Esophagus (tissue), 2 donors: ENCODE measurements at regions not wholly inside any gene's neighbourhood (a gene's known extent, or its start where the extent isn't known, plus 50 kb on each side); places are given as distances from the start of the nearest gene placed in this dataset.

Source experiments
- H3K27ac ChIP-seq, 2 donors: one replicate each; pipeline ENCODE4 v1.5.1; 2013; ENCODE audit warnings: low read depth in 2 of 2, mild to moderate bottlenecking in 2 of 2, inconsistent platforms in 1 of 2, low read length in 1 of 2, moderate library complexity in 1 of 2
- H3K27me3 ChIP-seq, 2 donors: one replicate each; pipeline ENCODE4 v1.6.1; 2013; ENCODE audit warnings: low read length in 2 of 2, control low read depth in 1 of 2, mild to moderate bottlenecking in 1 of 2; ENCODE audit not compliant: insufficient read depth in 2 of 2, control insufficient read depth in 1 of 2
- H3K36me3 ChIP-seq, 2 donors: one replicate each; pipeline ENCODE4 v1.6.1; 2013; ENCODE audit warnings: low read length in 1 of 2; ENCODE audit not compliant: control insufficient read depth in 2 of 2, insufficient read depth in 2 of 2
- H3K4me1 ChIP-seq, 2 donors: one replicate each; pipeline ENCODE4 v1.6.1; 2013; ENCODE audit warnings: low read length in 1 of 2; ENCODE audit not compliant: control insufficient read depth in 2 of 2, insufficient read depth in 2 of 2
- H3K4me3 ChIP-seq, 2 donors: one replicate each; pipeline ENCODE4 v1.5.1; 2013; ENCODE audit warnings: low read length in 2 of 2, mild to moderate bottlenecking in 2 of 2, low read depth in 1 of 2, moderate library complexity in 1 of 2
- H3K9me3 ChIP-seq, 2 donors: one replicate each; pipeline ENCODE4 v1.6.1; 2013; ENCODE audit warnings: mild to moderate bottlenecking in 2 of 2, low read depth in 1 of 2, low read length in 1 of 2, moderate library complexity in 1 of 2; ENCODE audit not compliant: control insufficient read depth in 2 of 2, insufficient read depth in 1 of 2
- WGBS, 2 donors: extraction: QIAGEN DNeasy Blood & Tissue Kit; methylation state at CpG; one replicate each; pipeline ENCODE4 v1.1.7; 2013; 5-methylcytosine and 5-hydroxymethylcytosine counted together
- donor health status: healthy with polysubstance abuse.
- donor health status: Bipolar disorder and iron deficiency.

GRCh38 chr16:66002601-66003000 is 363.9 kb upstream of the CDH5 start:
- 73 to 82% methylated on average over 7 of the region's 7 CpGs for WGBS, 2 donors
- Histone ChIP-seq H3K27ac (no peak overlapping the region), H3K9me3 (no peaks in the 10 kb centered on the region), H3K27me3 (no peaks in the 10 kb centered on the region), H3K36me3 (no peaks in the 10 kb centered on the region), H3K4me1 (no peaks in the 10 kb centered on the region), H3K4me3 (no peak overlapping the region)

GRCh38 chr16:66001432-66001831 is 365.1 kb upstream of the CDH5 start:
- Histone ChIP-seq H3K27ac (no peak overlapping the region), H3K4me1 (no peaks in the 10 kb centered on the region), H3K27me3 (no peaks in the 10 kb centered on the region), H3K9me3 (no peaks in the 10 kb centered on the region), H3K36me3 (no peaks in the 10 kb centered on the region), H3K4me3 (no peak overlapping the region)
- 48 to 67% methylated on average over 4 of the region's 4 CpGs for WGBS, 2 donors

- Histone ChIP-seq H3K27ac (no peak overlapping the region), H3K36me3 (no peaks in the 10 kb centered on the region), H3K27me3 (peaks cover 0 to 3% of the 10 kb centered on the region in 2 donors), H3K4me1 (no peaks in the 10 kb centered on the region), H3K9me3 (no peaks in the 10 kb centered on the region), H3K4me3 (no peak overlapping the region)
- 34 to 43% methylated on average over 5 of the region's 5 CpGs for WGBS, 2 donors
Observed at GRCh38 chr16:65998443-65998842, 368.0 kb upstream of the CDH5 start.

- peaks cover 0 to 3% of the 10 kb centered on the region in 2 donors for H3K27me3 ChIP-seq
Observed at GRCh38 chr16:65994291-65994690, 372.2 kb upstream of the CDH5 start.

GRCh38 chr16:65991149-65991701 is 375.3 kb upstream of the CDH5 start:
- H3K9me3 ChIP-seq, result no peaks in the 10 kb centered on the region
- H3K36me3 ChIP-seq, result no peaks in the 10 kb centered on the region
- H3K4me3 ChIP-seq, result no peak overlapping the region
- peaks cover 0 to 3% of the 10 kb centered on the region in 2 donors for H3K27me3 ChIP-seq
- H3K27ac ChIP-seq, result no peak overlapping the region
- no peaks in the 10 kb centered on the region for H3K4me1 ChIP-seq
- WGBS, 2 donors, result 42 to 67% methylated on average over 1 of the region's 1 CpG

More at GRCh38 chr16:65994291-65994690, 372.2 kb upstream of the CDH5 start:
- Histone ChIP-seq H3K9me3 (no peaks in the 10 kb centered on the region), H3K4me3 (no peak overlapping the region), H3K27ac (no peak overlapping the region), H3K36me3 (no peaks in the 10 kb centered on the region), H3K4me1 (no peaks in the 10 kb centered on the region)
- WGBS, 2 donors, result 33 to 66% methylated on average over 2 of the region's 2 CpGs

GRCh38 chr16:65989861-65990604 is 376.5 kb upstream of the CDH5 start:
- Histone ChIP-seq H3K4me3 (no peak overlapping the region), H3K27me3 (peaks cover 0 to 3% of the 10 kb centered on the region in 2 donors), H3K9me3 (no peaks in the 10 kb centered on the region), H3K4me1 (no peaks in the 10 kb centered on the region), H3K27ac (no peak overlapping the region), H3K36me3 (no peaks in the 10 kb centered on the region)
- WGBS, 2 donors, result 52 to 58% methylated on average over 5 of the region's 5 CpGs

GRCh38 chr16:65988024-65988595 is 378.4 kb upstream of the CDH5 start:
- 63 to 69% methylated on average over 8 of the region's 8 CpGs for WGBS, 2 donors
- H3K9me3 ChIP-seq, result no peaks in the 10 kb centered on the region
- H3K4me1 ChIP-seq, result no peaks in the 10 kb centered on the region
- no peaks in the 10 kb centered on the region for H3K36me3 ChIP-seq
- no peak overlapping the region for H3K4me3 ChIP-seq
- no peak overlapping the region for H3K27ac ChIP-seq
- no peaks in the 10 kb centered on the region for H3K27me3 ChIP-seq

GRCh38 chr16:65984296-65984695 is 382.2 kb upstream of the CDH5 start:
- Histone ChIP-seq H3K36me3 (no peaks in the 10 kb centered on the region), H3K9me3 (no peaks in the 10 kb centered on the region), H3K4me1 (no peaks in the 10 kb centered on the region), H3K4me3 (no peak overlapping the region), H3K27ac (no peak overlapping the region), H3K27me3 (no peaks in the 10 kb centered on the region)
- WGBS, 2 donors, result 46 to 61% methylated on average over 3 of the region's 3 CpGs

GRCh38 chr16:65981057-65981456 is 385.4 kb upstream of the CDH5 start:
- Histone ChIP-seq H3K27ac (no peak overlapping the region), H3K9me3 (no peaks in the 10 kb centered on the region), H3K27me3 (no peaks in the 10 kb centered on the region), H3K4me3 (no peak overlapping the region), H3K4me1 (no peaks in the 10 kb centered on the region), H3K36me3 (no peaks in the 10 kb centered on the region)
- WGBS, 2 donors, result 74 to 84% methylated on average over 2 of the region's 2 CpGs
